GM23338 (cell line): ENCODE measurements at regions not wholly inside any gene's neighbourhood (a gene's known extent, or its start where the extent isn't known, plus 50 kb on each side); places are given as distances from the start of the nearest gene placed in this dataset.
A peak's percentile ranks its signal among the peaks of the same experiment; 100 is the strongest.

ENCODE experiments used
- ATAC-seq: fragments of 200-7000 bp; cut with Tn5 transposase; 3 replicates; pipeline ENCODE4 v1.9.1; 2020
- DNase-seq: peaks from one replicate; pipeline ENCODE4 v3.0.0-alpha.2; 2015; ENCODE audit warnings: low spot score
- H2AFZ ChIP-seq: fragments of 200-600 bp; sonication (generic); 2 replicates; pipeline ENCODE4 v1.8.0; 2016; ENCODE audit warnings: antibody characterized with exemption, mild to moderate bottlenecking, moderate library complexity
- H3F3A ChIP-seq: fragments of 200-600 bp; sonication (generic); replicated peaks from 2 replicates; pipeline ENCODE4 v1.8.0; 2017; ENCODE audit warnings: antibody characterized with exemption, mixed run types, low read depth
- H3K27ac ChIP-seq: fragments of 200-600 bp; sonication (generic); 2 replicates; pipeline ENCODE4 v1.6.1; 2016; ENCODE audit warnings: low read depth
- H3K27me3 ChIP-seq: fragments of 200-600 bp; sonication (generic); 2 replicates; pipeline ENCODE4 v1.8.0; 2016; ENCODE audit warnings: mild to moderate bottlenecking, mixed run types, moderate library complexity; ENCODE audit not compliant: insufficient read depth
- H3K36me3 ChIP-seq: fragments of 200-600 bp; sonication (generic); 2 replicates; pipeline ENCODE4 v1.8.0; 2016; ENCODE audit warnings: mild to moderate bottlenecking; ENCODE audit not compliant: insufficient read depth
- H3K4me1 ChIP-seq: fragments of 200-600 bp; sonication (generic); 2 replicates; pipeline ENCODE4 v1.8.0; 2016; ENCODE audit warnings: mild to moderate bottlenecking, moderate library complexity; ENCODE audit not compliant: insufficient read depth
- H3K4me2 ChIP-seq: fragments of 200-600 bp; sonication (generic); 2 replicates; pipeline ENCODE4 v1.7.1; 2017; ENCODE audit warnings: mixed run types
- H3K4me3 ChIP-seq: fragments of 200-600 bp; sonication (generic); 2 replicates; pipeline ENCODE4 v1.6.1; 2016; ENCODE audit warnings: mixed run types
- H3K79me2 ChIP-seq: fragments of 200-600 bp; sonication (generic); replicated peaks from 2 replicates; pipeline ENCODE4 v1.8.0; 2017; ENCODE audit warnings: mild to moderate bottlenecking; ENCODE audit not compliant: insufficient read depth
- H3K9me2 ChIP-seq: fragments of 200-600 bp; sonication (generic); 2 replicates; pipeline ENCODE4 v1.8.0; 2017; ENCODE audit not compliant: insufficient read depth
- H4K20me1 ChIP-seq: fragments of 200-600 bp; sonication (generic); replicated peaks from 2 replicates; pipeline ENCODE4 v1.8.0; 2017; ENCODE audit warnings: mild to moderate bottlenecking; ENCODE audit not compliant: insufficient read depth
- H3K27ac Mint-ChIP-seq: 2 replicates; pipeline ENCODE4 v1.8.0; 2020; ENCODE audit warnings: inconsistent platforms, mild to moderate bottlenecking, moderate library complexity, mixed read lengths
- H3K27me3 Mint-ChIP-seq: 3 replicates; pipeline ENCODE4 v1.8.0; 2022; ENCODE audit warnings: low read depth, mild to moderate bottlenecking, moderate library complexity, mixed read lengths, inconsistent platforms; ENCODE audit not compliant: insufficient read depth, poor library complexity
- H3K36me3 Mint-ChIP-seq: 3 replicates; pipeline ENCODE4 v1.8.0; 2021; ENCODE audit warnings: low read depth, mild to moderate bottlenecking, inconsistent platforms, moderate library complexity, mixed read lengths
- H3K4me1 Mint-ChIP-seq: 3 replicates; pipeline ENCODE4 v1.8.0; 2020; ENCODE audit warnings: mild to moderate bottlenecking, inconsistent platforms, mixed read lengths
- H3K4me3 Mint-ChIP-seq: 3 replicates; pipeline ENCODE4 v1.8.0; 2021; ENCODE audit warnings: moderate library complexity, mild to moderate bottlenecking, inconsistent platforms, mixed read lengths
- H3K9me3 Mint-ChIP-seq: 3 replicates; pipeline ENCODE4 v1.8.0; 2020; ENCODE audit warnings: moderate library complexity, mild to moderate bottlenecking, inconsistent platforms, mixed read lengths
- CREB1 ChIP-seq: fragments of 250-450 bp; sonication (Bioruptor Pico); IDR thresholded peaks from 2 replicates; pipeline ENCODE4 v1.5.0; 2020; ENCODE audit warnings: low read depth, mild to moderate bottlenecking, moderate library complexity
- CTCF ChIP-seq, 2 experiments: fragments of 200-600 bp in 1 of 2; sonication (generic) in 1 of 2; conservative IDR thresholded peaks; 2 replicates each; pipeline versions ENCODE4 v1.5.1 to v1.6.1; 2016 to 2017; ENCODE audit warnings: antibody characterized with exemption in 2 of 2, low read depth in 2 of 2, mild to moderate bottlenecking in 2 of 2, moderate library complexity in 1 of 2
- JUNB ChIP-seq: IDR thresholded peaks from one replicate; pipeline ENCODE4 v1.6.1; 2016; ENCODE audit warnings: antibody characterized with exemption; ENCODE audit not compliant: unreplicated experiment
- NANOG ChIP-seq: IDR thresholded peaks from 2 replicates; pipeline ENCODE4 v1.6.1; 2016; ENCODE audit warnings: antibody characterized with exemption, borderline replicate concordance
- REST ChIP-seq: IDR thresholded peaks from one replicate; pipeline ENCODE4 v1.6.1; 2018; ENCODE audit warnings: antibody characterized with exemption; ENCODE audit not compliant: unreplicated experiment
- ZNF331 ChIP-seq: fragments of 250-450 bp; sonication (Bioruptor Pico); IDR thresholded peaks from 2 replicates; pipeline ENCODE4 v1.5.0; 2020; ENCODE audit warnings: low read depth, mild to moderate bottlenecking, moderate library complexity

- TF ChIP-seq CTCF (conservative IDR thresholded peaks at IDR 0.05; ENCODE audit: low read depth in 2 of 2) (no peak), CREB1 (CRISPR knock-in tag) (no peak)
Measured at GRCh38 chr6:152816055-152816454, 65.5 kb downstream of the VIP start (continued).

- H3K79me2 ChIP-seq, result no peaks in the 10 kb centered on the region
- H3K4me1 Mint-ChIP-seq, result peaks cover 8% of the 10 kb centered on the region; the same call in 2 of the 3 replicates
- no peaks in the 10 kb centered on the region for H3K36me3 Mint-ChIP-seq
- H3K27ac ChIP-seq, result no peak overlapping the region
- no peaks in the 10 kb centered on the region for H3K36me3 ChIP-seq
- TF ChIP-seq REST (no peak), NANOG (no peak), ZNF331 (no peak), CREB1 (CRISPR knock-in tag) (no peak), CTCF (conservative IDR thresholded peaks at IDR 0.05; ENCODE audit: low read depth in 2 of 2) (peak; percentile 28 to 54; a peak in 3 of 4 replicates)
- H3K27ac Mint-ChIP-seq, result no peak overlapping the region
- H3K9me3 Mint-ChIP-seq, result no peaks in the 10 kb centered on the region
- no peak overlapping the region for H3K4me3 Mint-ChIP-seq
- no peaks in the 10 kb centered on the region for H3K27me3 Mint-ChIP-seq
- H3K9me2 ChIP-seq, result no peaks in the 10 kb centered on the region
- H3K4me3 ChIP-seq, result no peak overlapping the region
- H3K4me1 ChIP-seq, result 0 out of 2 replicates have a peak, but pooled peaks cover 7% of the 10 kb centered on the region
- DNase-seq, result peak; percentile 67
- H4K20me1 ChIP-seq, result no peaks in the 10 kb centered on the region
- H2AFZ ChIP-seq, result peak overlapping the region; percentile 97
- no peaks in the 10 kb centered on the region for H3F3A ChIP-seq
- H3K4me2 ChIP-seq, result no peak overlapping the region
- no peaks in the 10 kb centered on the region for H3K27me3 ChIP-seq
- ATAC-seq, result peak; percentile 91
Measured at GRCh38 chr6:152821525-152821924, 70.9 kb downstream of the VIP start.

GRCh38 chr6:152824666-152825065 is 74.1 kb downstream of the VIP start:
- Mint-ChIP-seq H3K4me3 (no peak overlapping the region), H3K4me1 (peaks cover 8% of the 10 kb centered on the region; the same call in 2 of the 3 replicates), H3K27ac (no peak overlapping the region), H3K9me3 (no peaks in the 10 kb centered on the region), H3K36me3 (no peaks in the 10 kb centered on the region), H3K27me3 (no peaks in the 10 kb centered on the region)
- no peak overlapping the region for H2AFZ ChIP-seq
- no peak for DNase-seq
- no peaks in the 10 kb centered on the region for H3K36me3 ChIP-seq
- no peaks in the 10 kb centered on the region for H3K9me2 ChIP-seq
- no peaks in the 10 kb centered on the region for H3K79me2 ChIP-seq
- ATAC-seq, result no peak
- no peak overlapping the region for H3K27ac ChIP-seq
- H3F3A ChIP-seq, result no peaks in the 10 kb centered on the region
- no peaks in the 10 kb centered on the region for H4K20me1 ChIP-seq
- 0 out of 2 replicates have a peak, but pooled peaks cover 7% of the 10 kb centered on the region for H3K4me1 ChIP-seq
- no peaks in the 10 kb centered on the region for H3K27me3 ChIP-seq
- H3K4me3 ChIP-seq, result no peak overlapping the region
- H3K4me2 ChIP-seq, result no peak overlapping the region
- no peak for TF ChIP-seq JUNB
- no peak for TF ChIP-seq NANOG
- no peak for TF ChIP-seq CTCF (conservative IDR thresholded peaks at IDR 0.05; ENCODE audit: low read depth in 2 of 2)
